RWPE2 (cell line): ENCODE measurements at regions not wholly inside any gene's neighbourhood (a gene's known extent, or its start where the extent isn't known, plus 50 kb on each side); places are given as distances from the start of the nearest gene placed in this dataset.
A peak's percentile ranks its signal among the peaks of the same experiment; 100 is the strongest.
"Not testable (repeated sequence)": the region's sequence is repeated elsewhere in the genome, so short reads cannot be mapped to it uniquely, and the experiment has no call there.

Experiments used
- ATAC-seq: fragments of 200-7000 bp; cut with Tn5 transposase; 3 replicates; pipeline ENCODE4 v1.9.1; 2021; ENCODE audit warnings: low read depth
- DNase-seq: peaks from one replicate; pipeline ENCODE4 v3.0.0-alpha.2; 2020; ENCODE audit warnings: low spot score
- H3K27ac ChIP-seq: fragments of 450-650 bp; 2 replicates; pipeline ENCODE4 v1.5.1; 2017; ENCODE audit warnings: mild to moderate bottlenecking; ENCODE audit not compliant: poor library complexity, severe bottlenecking
- H3K27me3 ChIP-seq: fragments of 250-450 bp; sonication (Bioruptor Pico); 2 replicates; pipeline ENCODE4 v1.5.1; 2021; ENCODE audit warnings: mild to moderate bottlenecking, moderate library complexity; ENCODE audit not compliant: insufficient read depth, poor library complexity, severe bottlenecking
- H3K36me3 ChIP-seq: fragments of 250-450 bp; sonication (Bioruptor Pico); 2 replicates; pipeline ENCODE4 v1.5.1; 2020; ENCODE audit warnings: low read depth, mild to moderate bottlenecking, moderate library complexity
- H3K4me1 ChIP-seq: fragments of 250-450 bp; sonication (Bioruptor Pico); 2 replicates; pipeline ENCODE4 v1.5.1; 2021; ENCODE audit warnings: mild to moderate bottlenecking, moderate library complexity; ENCODE audit not compliant: insufficient read depth, poor library complexity, severe bottlenecking
- H3K4me3 ChIP-seq: fragments of 250-450 bp; sonication (Bioruptor Pico); 2 replicates; pipeline ENCODE4 v1.5.1; 2021; ENCODE audit warnings: mild to moderate bottlenecking, moderate library complexity; ENCODE audit not compliant: severe bottlenecking
- H3K9me3 ChIP-seq: fragments of 250-450 bp; sonication (Bioruptor Pico); 2 replicates; pipeline ENCODE4 v1.5.1; 2021; ENCODE audit warnings: mild to moderate bottlenecking, moderate library complexity; ENCODE audit not compliant: severe bottlenecking

- not testable (repeated sequence) for DNase-seq, H3K9me3 ChIP-seq
These were observed 777.8 kb upstream of the TPTE start for GRCh38 chr21:9743566-9743965.

GRCh38 chr21:9744166-9744565, 777.2 kb upstream of the TPTE start:
- H3K4me1 ChIP-seq, H3K27ac ChIP-seq, ATAC-seq, H3K27me3 ChIP-seq, H3K36me3 ChIP-seq, H3K4me3 ChIP-seq, DNase-seq, H3K9me3 ChIP-seq: not testable (repeated sequence)

More at GRCh38 chr21:9743566-9743965, 777.8 kb upstream of the TPTE start:
- H3K27ac ChIP-seq, H3K27me3 ChIP-seq, ATAC-seq, H3K4me1 ChIP-seq, H3K4me3 ChIP-seq, H3K36me3 ChIP-seq: not testable (repeated sequence)

- not testable (repeated sequence) for H3K36me3 ChIP-seq, H3K27ac ChIP-seq, ATAC-seq, H3K27me3 ChIP-seq, DNase-seq, H3K4me1 ChIP-seq, H3K9me3 ChIP-seq, H3K4me3 ChIP-seq
These were observed 776.8 kb upstream of the TPTE start for GRCh38 chr21:9744593-9744992.

GRCh38 chr21:9745457-9746108, 775.8 kb upstream of the TPTE start:
- not testable (repeated sequence) for H3K27me3 ChIP-seq, H3K9me3 ChIP-seq, DNase-seq, H3K4me3 ChIP-seq, H3K4me1 ChIP-seq, H3K36me3 ChIP-seq, H3K27ac ChIP-seq
- peak; percentile 20; the same call in 1 of the 3 replicates for ATAC-seq

GRCh38 chr21:9746311-9746710, 775.1 kb upstream of the TPTE start:
- H3K4me1 ChIP-seq, H3K9me3 ChIP-seq, ATAC-seq, H3K4me3 ChIP-seq, H3K27me3 ChIP-seq, H3K27ac ChIP-seq, DNase-seq, H3K36me3 ChIP-seq: not testable (repeated sequence)

GRCh38 chr21:9746831-9747606, 774.4 kb upstream of the TPTE start:
- H3K4me1 ChIP-seq, ATAC-seq, H3K27ac ChIP-seq, H3K9me3 ChIP-seq, H3K36me3 ChIP-seq, H3K27me3 ChIP-seq, H3K4me3 ChIP-seq, DNase-seq: not testable (repeated sequence)

- not testable (repeated sequence) for DNase-seq, H3K4me1 ChIP-seq, H3K36me3 ChIP-seq, H3K9me3 ChIP-seq, H3K4me3 ChIP-seq, ATAC-seq, H3K27me3 ChIP-seq, H3K27ac ChIP-seq
These were observed 773.5 kb upstream of the TPTE start for GRCh38 chr21:9747870-9748269.

GRCh38 chr21:9748451-9748850, 772.9 kb upstream of the TPTE start:
- H3K27me3 ChIP-seq, H3K4me3 ChIP-seq, DNase-seq, H3K4me1 ChIP-seq, H3K27ac ChIP-seq, ATAC-seq, H3K36me3 ChIP-seq, H3K9me3 ChIP-seq: not testable (repeated sequence)

- ATAC-seq, H3K36me3 ChIP-seq, H3K27ac ChIP-seq, H3K9me3 ChIP-seq, H3K4me1 ChIP-seq, DNase-seq, H3K4me3 ChIP-seq, H3K27me3 ChIP-seq: not testable (repeated sequence)
These were observed 771.6 kb upstream of the TPTE start for GRCh38 chr21:9749741-9750230.
